Spleen (tissue), 11 donors: ENCODE measurements at regions not wholly inside any gene's neighbourhood (a gene's known extent, or its start where the extent isn't known, plus 50 kb on each side); places are given as distances from the start of the nearest gene placed in this dataset.
"Not testable (repeated sequence)": the region's sequence is repeated elsewhere in the genome, so short reads cannot be mapped to it uniquely, and the experiment has no call there.

Source experiments
- DNase-seq: peaks from one replicate; pipeline ENCODE4 v3.0.0-alpha.2; 2020
- H3K27ac ChIP-seq, 8 donors: fragments of 200-600 bp; sonication (generic) in 7 of 8; 1 replicate in 4 of 8; 2 replicates in 4 of 8; pipeline versions ENCODE4 v1.5.0 to v1.8.0; 2016 to 2021; ENCODE audit warnings: inconsistent platforms in 4 of 8, mild to moderate bottlenecking in 4 of 8, moderate library complexity in 1 of 8
- H3K27me3 ChIP-seq, 7 donors: fragments of 200-600 bp; sonication (generic) in 6 of 7; replicated peaks in 1 of 7; 1 replicate in 4 of 7; 2 replicates in 3 of 7; pipeline versions ENCODE4 v1.5.0 to v1.8.0; 2016 to 2021; ENCODE audit warnings: inconsistent platforms in 3 of 7, mild to moderate bottlenecking in 1 of 7
- H3K36me3 ChIP-seq, 6 donors: fragments of 200-600 bp; sonication (generic) in 5 of 6; 1 replicate in 4 of 6; 2 replicates in 2 of 6; pipeline versions ENCODE4 v1.5.0 to v1.8.0; 2016 to 2021; ENCODE audit warnings: inconsistent platforms in 2 of 6
- H3K4me1 ChIP-seq, 6 donors: fragments of 200-600 bp; sonication (generic) in 5 of 6; 1 replicate in 3 of 6; 2 replicates in 3 of 6; pipeline versions ENCODE4 v1.5.0 to v1.8.0; 2016 to 2021; ENCODE audit warnings: inconsistent platforms in 3 of 6
- H3K4me3 ChIP-seq, 8 donors: fragments of 200-600 bp; sonication (generic) in 7 of 8; 1 replicate in 4 of 8; 2 replicates in 4 of 8; pipeline versions ENCODE4 v1.5.0 to v1.8.0; 2016 to 2021; ENCODE audit warnings: inconsistent platforms in 4 of 8, mild to moderate bottlenecking in 4 of 8, moderate library complexity in 2 of 8
- H3K9me3 ChIP-seq, 8 donors: fragments of 200-600 bp; sonication (generic) in 7 of 8; 1 replicate in 4 of 8; 2 replicates in 4 of 8; pipeline versions ENCODE4 v1.5.0 to v1.8.0; 2016 to 2021; ENCODE audit warnings: inconsistent platforms in 4 of 8
- CTCF ChIP-seq, 11 experiments: fragments of 200-600 bp in 7 of 11; fragments of 450-650 bp in 4 of 11; sonication (generic) in 4 of 11; IDR thresholded peaks in 8 of 11; conservative IDR thresholded peaks in 3 of 11; 1 replicate in 7 of 11; 2 replicates in 4 of 11; pipeline versions ENCODE4 v1.4.0 to v1.8.0; 2016 to 2021; ENCODE audit warnings: antibody characterized with exemption in 11 of 11, inconsistent platforms in 4 of 11, mild to moderate bottlenecking in 1 of 11
- POLR2A ChIP-seq, 3 donors: fragments of 450-650 bp; IDR thresholded peaks; one replicate each; pipeline ENCODE4 v1.5.1; 2017; ENCODE audit warnings: antibody characterized with exemption in 3 of 3, mild to moderate bottlenecking in 1 of 3
- POLR2AphosphoS5 ChIP-seq, 3 donors: sonication (generic); formaldehyde crosslinking; IDR thresholded peaks; one replicate each; pipeline ENCODE4 v1.5.1; 2017; ENCODE audit warnings: antibody characterized with exemption in 3 of 3
- WGBS, 5 donors: extraction: QIAGEN DNeasy Blood & Tissue Kit in 3 of 5; methylation state at CpG; one replicate each; pipeline versions ENCODE4 v1.1.5 to v1.1.7; 2013 to 2018; 5-methylcytosine and 5-hydroxymethylcytosine counted together
- intact Hi-C: fragments of 100-400 bp; cut with DNase I; formaldehyde crosslinking; loops from one replicate; pipeline ENCODE4 v1.15.0; 2023; ENCODE audit warnings: low total_unique reads
- donor health status: healthy with polysubstance abuse.
- donor health status: DM: no; HTN: no; CAD: no; lungs with moderate emphysema.
- donor health status: DM: no; HTN: no; CAD: no.
- donor health status: Bipolar disorder and iron deficiency.
- donor health status: healthy.
- donor health status: DM: no; HTN: no; CAD: no.
- donor health status: DM: yes; HTN: yes; CAD: no.

DNA sequence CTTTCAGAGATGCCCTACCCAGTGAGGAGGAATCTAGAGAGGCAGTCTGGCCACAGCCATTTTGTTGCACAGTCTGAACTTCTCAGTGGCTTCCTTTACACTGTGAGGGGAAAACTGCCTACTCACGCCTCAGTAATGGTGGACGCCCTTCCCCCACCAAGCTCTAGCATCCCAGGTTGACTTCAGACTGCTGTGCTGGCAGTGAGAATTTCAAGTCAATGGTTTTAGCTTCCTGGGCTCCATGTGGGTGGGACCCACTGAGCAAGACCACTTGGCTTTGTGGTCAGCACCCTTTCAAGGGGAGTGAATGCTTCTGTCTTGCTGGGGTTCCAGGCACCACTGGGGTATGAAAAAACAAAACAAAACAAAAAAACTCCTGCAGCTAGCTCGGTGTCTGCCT, 663.2 kb upstream of the ZNF385D start:
- WGBS, 5 donors: 67 to 82% (median 78%) methylated on average over 3 of the region's 3 CpGs
- Histone ChIP-seq H3K27ac (no peak overlapping the region), H3K9me3 (peaks cover 0 to 16% (median 9%) of the 10 kb centered on the region in 8 donors), H3K36me3 (no peaks in the 10 kb centered on the region), H3K4me1 (no peaks in the 10 kb centered on the region), H3K4me3 (no peak overlapping the region), H3K27me3 (no peaks in the 10 kb centered on the region)
- DNase-seq: no peak
- TF ChIP-seq POLR2A (IDR thresholded peaks at IDR 0.05) (no peak), POLR2AphosphoS5 (IDR thresholded peaks at IDR 0.05) (no peak), CTCF (IDR thresholded peaks at IDR 0.05 in 8 of 11, conservative IDR thresholded peaks at IDR 0.05 in 3 of 11) (no peak)
- intact Hi-C loops: no loop called here

- H3K4me1 ChIP-seq, H3K36me3 ChIP-seq, intact Hi-C loops, H3K27me3 ChIP-seq, H3K27ac ChIP-seq, H3K4me3 ChIP-seq: not testable (repeated sequence)
- DNase-seq: peak; percentile 66
- peaks cover 0 to 16% (median 8%) of the 10 kb centered on the region in 8 donors for H3K9me3 ChIP-seq
- 73 to 89% (median 78%) methylated on average over 11 to 19 of the region's 19 CpGs for WGBS, 5 donors
These were observed 665.9 kb upstream of the ZNF385D start for GRCh38 chr3:22416838-22417446.

DNA sequence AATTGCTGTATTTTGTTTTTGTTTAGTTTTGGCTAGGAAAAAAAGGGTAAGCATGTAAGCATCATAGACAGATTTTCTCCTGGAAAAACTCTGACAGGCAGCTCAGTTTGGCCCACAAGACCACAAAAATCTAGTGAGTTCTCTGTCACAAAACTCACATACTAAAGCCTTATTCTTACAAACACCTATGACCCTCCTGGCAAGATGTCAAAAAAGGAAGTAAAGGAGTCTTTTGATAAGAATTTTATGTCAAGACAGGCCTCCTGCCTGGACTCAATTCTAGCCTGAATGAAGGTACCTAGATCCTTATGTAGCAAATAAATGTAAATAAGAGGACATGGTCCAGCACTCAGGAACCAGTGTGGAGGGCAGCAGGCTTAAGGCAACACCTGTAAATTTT, 668.3 kb upstream of the ZNF385D start:
- Histone ChIP-seq H3K4me3 (no peak overlapping the region), H3K9me3 (peaks cover 0 to 16% (median 8%) of the 10 kb centered on the region in 8 donors), H3K4me1 (no peaks in the 10 kb centered on the region), H3K36me3 (no peaks in the 10 kb centered on the region), H3K27me3 (no peaks in the 10 kb centered on the region), H3K27ac (no peak overlapping the region)
- DNase-seq: no peak
- intact Hi-C loops: no loop called here
- TF ChIP-seq POLR2AphosphoS5 (IDR thresholded peaks at IDR 0.05): no peak
- TF ChIP-seq CTCF (IDR thresholded peaks at IDR 0.05 in 8 of 11, conservative IDR thresholded peaks at IDR 0.05 in 3 of 11): no peak
- no peak for TF ChIP-seq POLR2A (IDR thresholded peaks at IDR 0.05)

DNA sequence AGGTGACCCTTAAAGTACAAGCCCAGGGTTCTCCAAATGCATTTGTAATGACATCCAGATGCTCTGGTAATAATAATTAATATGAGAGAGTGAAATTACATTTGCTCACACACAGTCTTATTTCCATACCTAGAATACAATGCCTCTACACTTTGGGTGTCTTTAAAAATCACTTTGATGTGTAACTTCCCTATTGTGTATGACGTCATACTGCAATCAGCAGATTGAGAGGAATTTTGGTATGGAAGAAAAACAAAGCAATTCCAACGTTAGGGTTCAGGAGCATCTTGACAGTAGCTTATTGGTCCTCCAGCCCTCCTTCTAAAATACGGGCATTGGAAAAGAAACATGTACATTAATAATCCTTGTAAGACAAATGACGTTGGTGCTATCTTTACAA, 670.6 kb upstream of the ZNF385D start:
- TF ChIP-seq POLR2AphosphoS5 (IDR thresholded peaks at IDR 0.05): no peak
- TF ChIP-seq POLR2A (IDR thresholded peaks at IDR 0.05): no peak
- no peak for TF ChIP-seq CTCF (IDR thresholded peaks at IDR 0.05 in 8 of 11, conservative IDR thresholded peaks at IDR 0.05 in 3 of 11)
- Histone ChIP-seq H3K9me3 (peaks cover 0 to 11% (median 5%) of the 10 kb centered on the region in 8 donors), H3K27ac (no peak overlapping the region), H3K36me3 (no peaks in the 10 kb centered on the region), H3K4me3 (no peak overlapping the region), H3K27me3 (no peaks in the 10 kb centered on the region), H3K4me1 (no peaks in the 10 kb centered on the region)
- WGBS, 5 donors: 66 to 81% (median 70%) methylated on average over 4 of the region's 4 CpGs
- intact Hi-C loops: no loop called here
- no peak for DNase-seq

DNA sequence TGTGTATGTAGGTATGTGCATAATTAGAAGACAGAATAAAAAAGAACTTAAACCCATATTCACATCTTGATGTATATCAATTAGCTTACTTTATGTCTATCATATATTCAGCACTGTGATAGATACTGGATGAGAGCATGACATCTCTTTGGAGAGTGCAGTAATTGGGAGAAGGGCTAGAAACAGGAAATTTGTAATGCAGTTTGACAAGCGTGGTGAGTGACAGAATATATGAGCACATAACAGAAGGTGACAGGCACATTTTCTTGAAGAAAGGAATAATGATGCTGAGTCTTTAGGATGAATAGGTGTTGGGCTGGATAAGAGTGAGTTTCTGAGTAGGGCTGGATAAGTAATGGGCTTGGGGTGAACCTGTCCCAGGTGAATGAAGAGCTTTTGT, 680.3 kb upstream of the ZNF385D start:
- Histone ChIP-seq H3K27me3 (no peaks in the 10 kb centered on the region), H3K4me1 (no peaks in the 10 kb centered on the region), H3K36me3 (no peaks in the 10 kb centered on the region), H3K4me3 (no peak overlapping the region), H3K9me3 (peaks cover 0 to 5% (median 0%) of the 10 kb centered on the region in 8 donors), H3K27ac (no peak overlapping the region)
- TF ChIP-seq CTCF (IDR thresholded peaks at IDR 0.05 in 8 of 11, conservative IDR thresholded peaks at IDR 0.05 in 3 of 11) (no peak), POLR2AphosphoS5 (IDR thresholded peaks at IDR 0.05) (no peak), POLR2A (IDR thresholded peaks at IDR 0.05) (no peak)
- 39 to 63% (median 52%) methylated on average over 1 of the region's 1 CpG for WGBS, 5 donors
- intact Hi-C loops: no loop called here
- no peak for DNase-seq
